K562 (cell line): ENCODE measurements at regions not wholly inside any gene's neighbourhood (a gene's known extent, or its start where the extent isn't known, plus 50 kb on each side); places are given as distances from the start of the nearest gene placed in this dataset.

Experiments used
- ATAC-seq: fragments of 200-7000 bp; cut with Tn5 transposase; 3 replicates; pipeline ENCODE4 v1.9.1; 2020; ENCODE audit warnings: moderate library complexity
- BruUV-seq: library from RNA; stranded (reverse); fragments of 400-500 nt; replicated peaks from 2 replicates; lab custom pipeline; 2021; lab: Mats Ljungman, UMichigan
- CTCF ChIA-PET: fragments of 300-600 bp; formaldehyde crosslinking; extraction: SDS; loops from one replicate; lab custom pipeline; 2021; ENCODE audit warnings: low intra/inter-chr PET ratio; lab: Yijun Ruan, JAX
- POLR2A ChIA-PET: fragments of 300-600, 350-650 bp; sonication (Branson Sonifier 250); formaldehyde crosslinking; extraction: SDS; loops from one replicate; lab custom pipeline; 2021; ENCODE audit warnings: antibody characterized with exemption, inconsistent platforms; lab: Yijun Ruan, JAX
- DNase-seq, 4 experiments: peaks; one replicate each; pipeline versions ENCODE4 v3.0.0 to v3.0.0-alpha.2; 2011 to 2018; ENCODE audit warnings: low spot score in 3 of 4, mixed read lengths in 3 of 4; ENCODE audit errors: extremely low read depth in 1 of 4
- FAIRE-seq: peaks from 2 replicates; lab custom pipeline; 2011; peaks lifted over from hg19 to GRCh38; lab: Jason Lieb, UNC
- H2AFZ ChIP-seq: 2 replicates; pipeline ENCODE4 v1.6.0; 2011; ENCODE audit warnings: low read depth, low read length, control low read depth, inconsistent platforms
- H3K27ac ChIP-seq: fragments of 200-600 bp; 3 replicates; pipeline ENCODE4 v1.8.0; 2011; ENCODE audit warnings: low read depth, mild to moderate bottlenecking, control low read depth, inconsistent platforms, low read length, moderate library complexity, mixed read lengths; ENCODE audit errors: extremely low read depth
- H3K27me3 ChIP-seq, 2 experiments: fragments of 300-600 bp in 1 of 2; 2 replicates in 1 of 2; 3 replicates in 1 of 2; pipeline versions ENCODE4 v1.6.0 to v1.8.0; 2011; ENCODE audit warnings: inconsistent platforms in 2 of 2, low read length in 2 of 2, mild to moderate bottlenecking in 1 of 2, mixed read lengths in 1 of 2, moderate library complexity in 1 of 2; ENCODE audit not compliant: control insufficient read depth in 2 of 2, insufficient read depth in 2 of 2
- H3K36me3 ChIP-seq: fragments of 300-600 bp; 3 replicates; pipeline ENCODE4 v1.8.0; 2011; ENCODE audit warnings: mild to moderate bottlenecking, low read length, inconsistent platforms; ENCODE audit not compliant: control insufficient read depth, insufficient read depth
- H3K4me1 ChIP-seq, 2 experiments: fragments of 200-600 bp in 1 of 2; replicated peaks in 1 of 2; 2 replicates in 1 of 2; 3 replicates in 1 of 2; pipeline versions ENCODE4 v1.5.1 to v1.8.0; 2011; ENCODE audit warnings: inconsistent platforms in 2 of 2, low read length in 2 of 2, mild to moderate bottlenecking in 1 of 2, mixed read lengths in 1 of 2, moderate library complexity in 1 of 2; ENCODE audit not compliant: control insufficient read depth in 2 of 2, insufficient read depth in 2 of 2
- H3K4me2 ChIP-seq: 2 replicates; pipeline ENCODE4 v1.6.1; 2011; ENCODE audit warnings: low read length, control low read depth, inconsistent platforms, mixed read lengths; ENCODE audit not compliant: insufficient read depth
- H3K4me3 ChIP-seq: fragments of 200-600 bp; sonication (generic), shearing (Covaris generic); 2 replicates; pipeline ENCODE4 v1.5.1; 2016; ENCODE audit warnings: control low read depth, inconsistent platforms
- H3K79me2 ChIP-seq: fragments of 200-600 bp; 3 replicates; pipeline ENCODE4 v1.8.0; 2011; ENCODE audit warnings: low read length, inconsistent platforms; ENCODE audit not compliant: control insufficient read depth, insufficient read depth
- H3K9ac ChIP-seq, 2 experiments: 2 replicates each; pipeline versions ENCODE4 v1.6.0 to v1.6.1; 2011; ENCODE audit warnings: low read depth in 2 of 2, low read length in 2 of 2, control low read depth in 1 of 2, inconsistent platforms in 1 of 2, mild to moderate bottlenecking in 1 of 2, mixed read lengths in 1 of 2; ENCODE audit not compliant: insufficient read depth in 1 of 2
- H3K9me1 ChIP-seq: one replicate; pipeline ENCODE4 v1.6.0; 2011; ENCODE audit warnings: inconsistent platforms, mild to moderate bottlenecking, low read length, moderate library complexity; ENCODE audit not compliant: control insufficient read depth, insufficient read depth
- H3K9me3 ChIP-seq: replicated peaks from 2 replicates; pipeline ENCODE4 v1.5.1; 2011; ENCODE audit warnings: low read depth, low read length, inconsistent platforms; ENCODE audit not compliant: control insufficient read depth, insufficient read depth
- H4K20me1 ChIP-seq: replicated peaks from 2 replicates; pipeline ENCODE4 v1.6.1; 2011; ENCODE audit warnings: low read length, inconsistent platforms, mixed read lengths; ENCODE audit not compliant: control insufficient read depth, insufficient read depth
- WGBS: fragments of 100-300 bp; shearing (Covaris generic); methylation state at CpG from one replicate; pipeline ENCODE4 v1.1.6; 2016; ENCODE audit warnings: low coverage, mixed read lengths; ENCODE audit not compliant: insufficient coverage; ENCODE audit errors: missing lambda C conversion rate; 5-methylcytosine and 5-hydroxymethylcytosine counted together
- in situ Hi-C: fragments of 300-500 bp; cut with MboI; formaldehyde crosslinking; loops from 4 replicates; pipeline ENCODE4 v1.15.0; 2018; ENCODE audit warnings: inconsistent platforms, mixed read lengths
- intact Hi-C: fragments of 100-400 bp; cut with micrococcal nuclease; formaldehyde crosslinking; loops from 2 replicates; pipeline ENCODE4 v1.14.2; 2022
- TF ChIP-seq, protein P1 (sequence below), 2 experiments: IDR thresholded peaks; 2 replicates each; pipeline ENCODE4 v1.6.1; 2012; ENCODE audit warnings: improper control_type of control experiment in 2 of 2, low read depth in 2 of 2, low read length in 2 of 2, borderline replicate concordance in 1 of 2
- TF ChIP-seq, protein P2 (sequence below): fragments of 450-650 bp; formaldehyde crosslinking; IDR thresholded peaks from 2 replicates; pipeline ENCODE4 v1.4.0; 2020; ENCODE audit warnings: mild to moderate bottlenecking, mixed read lengths

DNA sequence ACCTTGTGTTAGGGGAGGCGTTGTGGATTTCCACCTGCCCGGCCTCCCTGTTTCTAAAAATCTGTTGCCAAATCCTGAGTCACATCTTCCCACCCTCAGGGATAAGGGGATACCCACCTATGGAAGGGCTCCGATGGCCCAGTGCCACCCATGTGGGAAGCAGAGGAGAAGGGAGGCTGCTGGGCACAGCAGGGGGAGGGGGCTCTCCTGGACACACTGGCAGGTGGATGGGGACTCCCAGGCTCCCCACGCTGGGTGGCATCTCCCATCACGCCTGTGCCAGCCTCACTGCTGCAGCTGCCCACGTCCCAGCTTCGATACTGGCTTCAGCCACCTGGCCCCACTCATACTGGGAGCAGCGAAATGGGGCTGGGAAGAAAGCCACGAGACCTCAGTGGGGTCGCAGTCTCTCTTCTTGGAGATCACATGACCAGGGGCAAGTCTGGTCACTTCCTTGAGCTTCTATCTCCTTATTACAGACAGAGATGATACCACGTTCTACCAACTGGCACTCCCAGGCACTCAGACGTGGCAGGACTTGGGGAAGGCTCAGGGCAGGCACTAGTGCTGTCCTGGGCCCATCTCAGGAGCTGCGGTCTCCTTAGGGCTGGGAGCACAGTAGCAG is 72.2 kb downstream of the PITPNM2 start:
- WGBS, result 46% methylated on average over 13 of the region's 13 CpGs
- Histone ChIP-seq H4K20me1 (peaks cover 9% of the 10 kb centered on the region; the same call in 1 of the 2 replicates), H3K9ac (peak overlapping the region in 1 of 2 experiments; percentile 69; a peak in 2 of 4 replicates), H3K4me3 (no peak overlapping the region), H2AFZ (no peak overlapping the region), H3K9me3 (no peaks in the 10 kb centered on the region), H3K4me2 (no peak overlapping the region), H3K9me1 (peaks cover 4% of the 10 kb centered on the region), H3K27me3 (no peaks in the 10 kb centered on the region), H3K79me2 (no peaks in the 10 kb centered on the region), H3K36me3 (no peaks in the 10 kb centered on the region; the same call in 2 of the 3 replicates), H3K27ac (no peak overlapping the region), H3K4me1 (peaks cover 13 to 26% of the 10 kb centered on the region in 2 experiments; a peak in 4 of 5 replicates)
- FAIRE-seq (no peak), DNase-seq (no peak), ATAC-seq (no peak)
- ChIA-PET POLR2A (interaction anchor here (1.7 kb wide), 1 partner anchor 17 kb away, joined by 3 read pairs; no protein-coding TSS in a partner anchor), CTCF (no interaction called here)
- in situ Hi-C loops (no loop called here), intact Hi-C loops (no loop called here)
- TF ChIP-seq, protein P1, sequence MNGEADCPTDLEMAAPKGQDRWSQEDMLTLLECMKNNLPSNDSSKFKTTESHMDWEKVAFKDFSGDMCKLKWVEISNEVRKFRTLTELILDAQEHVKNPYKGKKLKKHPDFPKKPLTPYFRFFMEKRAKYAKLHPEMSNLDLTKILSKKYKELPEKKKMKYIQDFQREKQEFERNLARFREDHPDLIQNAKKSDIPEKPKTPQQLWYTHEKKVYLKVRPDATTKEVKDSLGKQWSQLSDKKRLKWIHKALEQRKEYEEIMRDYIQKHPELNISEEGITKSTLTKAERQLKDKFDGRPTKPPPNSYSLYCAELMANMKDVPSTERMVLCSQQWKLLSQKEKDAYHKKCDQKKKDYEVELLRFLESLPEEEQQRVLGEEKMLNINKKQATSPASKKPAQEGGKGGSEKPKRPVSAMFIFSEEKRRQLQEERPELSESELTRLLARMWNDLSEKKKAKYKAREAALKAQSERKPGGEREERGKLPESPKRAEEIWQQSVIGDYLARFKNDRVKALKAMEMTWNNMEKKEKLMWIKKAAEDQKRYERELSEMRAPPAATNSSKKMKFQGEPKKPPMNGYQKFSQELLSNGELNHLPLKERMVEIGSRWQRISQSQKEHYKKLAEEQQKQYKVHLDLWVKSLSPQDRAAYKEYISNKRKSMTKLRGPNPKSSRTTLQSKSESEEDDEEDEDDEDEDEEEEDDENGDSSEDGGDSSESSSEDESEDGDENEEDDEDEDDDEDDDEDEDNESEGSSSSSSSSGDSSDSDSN (IDR thresholded peaks at IDR 0.05; ENCODE audit: borderline replicate concordance in 1 of 2, low read depth in 2 of 2, low read length in 2 of 2), result no peak
- TF ChIP-seq, protein P2, sequence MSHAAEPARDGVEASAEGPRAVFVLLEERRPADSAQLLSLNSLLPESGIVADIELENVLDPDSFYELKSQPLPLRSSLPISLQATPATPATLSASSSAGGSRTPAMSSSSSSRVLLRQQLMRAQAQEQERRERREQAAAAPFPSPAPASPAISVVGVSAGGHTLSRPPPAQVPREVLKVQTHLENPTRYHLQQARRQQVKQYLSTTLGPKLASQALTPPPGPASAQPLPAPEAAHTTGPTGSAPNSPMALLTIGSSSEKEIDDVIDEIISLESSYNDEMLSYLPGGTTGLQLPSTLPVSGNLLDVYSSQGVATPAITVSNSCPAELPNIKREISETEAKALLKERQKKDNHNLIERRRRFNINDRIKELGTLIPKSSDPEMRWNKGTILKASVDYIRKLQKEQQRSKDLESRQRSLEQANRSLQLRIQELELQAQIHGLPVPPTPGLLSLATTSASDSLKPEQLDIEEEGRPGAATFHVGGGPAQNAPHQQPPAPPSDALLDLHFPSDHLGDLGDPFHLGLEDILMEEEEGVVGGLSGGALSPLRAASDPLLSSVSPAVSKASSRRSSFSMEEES (CRISPR knock-in tag), result peak; percentile 59
- BruUV-seq, result no TSS peak
